ENCODE measurements at regions not wholly inside any gene's neighbourhood (a gene's known extent, or its start where the extent isn't known, plus 50 kb on each side); places are given as distances from the start of the nearest gene placed in this dataset.

DNA sequence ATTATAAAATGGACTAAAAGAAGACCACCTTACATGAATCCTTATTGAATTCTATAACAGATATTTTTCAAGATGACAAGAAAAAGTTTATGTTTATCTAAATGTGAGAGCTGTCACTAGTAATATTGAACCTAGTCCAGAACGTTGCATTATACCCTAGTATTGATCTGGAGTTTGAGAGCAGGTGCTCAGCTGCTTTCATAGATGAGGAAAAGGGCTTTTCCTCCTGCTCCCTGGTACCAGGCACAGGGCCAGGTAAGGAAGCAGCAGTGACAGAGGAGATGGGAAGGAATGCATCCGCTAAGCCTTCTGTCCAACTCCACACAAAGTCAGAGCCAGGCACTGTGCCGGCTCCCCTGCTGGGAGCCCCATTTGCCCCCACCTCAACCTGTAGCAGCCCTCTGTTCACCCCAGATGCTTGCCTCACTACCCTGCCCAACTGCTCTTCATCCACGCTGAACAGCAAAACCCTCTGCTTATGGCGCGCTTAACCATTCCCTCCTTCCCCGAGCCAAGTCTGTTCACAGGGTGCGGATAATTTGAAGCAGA lies 393.1 kb downstream of the FRK start:
- ChIA-PET SMC1A (ENCODE audit: uncharacterized antibody, unreplicated experiment) (interaction anchor here (0.9 to 1.4 kb wide), 2 partner anchors 48 to 226 kb away, joined by 3 to 4 read pairs; no protein-coding TSS in a partner anchor), POLR2A (no interaction called here), CTCF (no interaction called here), RAD21 (ENCODE audit: unreplicated experiment) (no interaction called here)
- WGBS (ENCODE audit: insufficient coverage, insufficient replicate concordance, low lambda C conversion rate, missing lambda C conversion rate): 53% methylated on average over 8 of the region's 8 CpGs
- Histone ChIP-seq H3K79me2 (ENCODE audit: control insufficient read depth, insufficient read depth, low read length) (no peaks in the 10 kb centered on the region), H2AFZ (ENCODE audit: control insufficient read depth, low read depth, low read length) (no peak overlapping the region), H3K27me3 (replicated peaks in 1 of 2; ENCODE audit: control insufficient read depth in 2 of 2, insufficient read depth in 2 of 2, low read length in 1 of 2) (no peaks in the 10 kb centered on the region; a peak in 1 of 4 replicates), H3K9me3 (replicated peaks; ENCODE audit: control insufficient read depth, insufficient read depth, low read length) (no peaks in the 10 kb centered on the region), H3K4me3 (no peak overlapping the region), H4K20me1 (ENCODE audit: control insufficient read depth, insufficient read depth) (no peaks in the 10 kb centered on the region), H3K9ac (ENCODE audit: control insufficient read depth, insufficient read depth, low read length) (no peak overlapping the region), H3K4me2 (ENCODE audit: control insufficient read depth, insufficient read depth) (no peak overlapping the region), H3K4me1 (ENCODE audit: control insufficient read depth, insufficient read depth, low read length) (no peaks in the 10 kb centered on the region), H3K27ac (ENCODE audit: control insufficient read depth, insufficient read depth) (no peak overlapping the region), H3K36me3 (ENCODE audit: control insufficient read depth in 2 of 2, insufficient read depth in 2 of 2, low read length in 1 of 2) (no peaks in the 10 kb centered on the region)
- FAIRE-seq (no peak), ATAC-seq (no peak), DNase-seq (ENCODE audit: low read depth, low spot score) (no peak)
- intact Hi-C loops (cut with micrococcal nuclease; ENCODE audit: unreplicated experiment): no loop called here
- in situ Hi-C loops (cut with MboI): no loop called here
- BruUV-seq (replicated peaks): no TSS peak
- TF ChIP-seq EED (IDR thresholded peaks at IDR 0.05; ENCODE audit: low read depth) (no peak), ZNF274 (IDR thresholded peaks at IDR 0.05; ENCODE audit: insufficient read depth, insufficient read length) (no peak), NR2F1 (conservative IDR thresholded peaks at IDR 0.05) (no peak), ZBTB11 (CRISPR knock-in tag; IDR thresholded peaks at IDR 0.05) (no peak)

DNA sequence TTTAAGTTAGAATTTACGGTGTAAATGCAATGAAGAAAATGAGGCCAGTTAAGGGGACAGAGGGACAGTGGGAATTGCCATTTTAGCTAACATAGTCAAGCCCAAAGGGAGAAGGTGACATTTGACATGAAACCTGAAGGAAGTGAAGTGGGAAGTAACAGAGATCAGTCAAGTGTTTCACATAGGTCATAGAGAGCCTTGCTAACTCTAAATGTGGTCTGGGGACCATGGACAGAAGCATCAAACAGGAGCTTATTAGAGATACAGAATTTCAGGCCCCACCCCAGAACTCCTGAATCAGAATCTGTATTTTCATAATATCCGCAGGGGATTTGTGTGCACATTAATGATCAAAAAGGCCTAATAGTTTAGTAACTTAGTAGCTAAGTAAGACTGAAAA lies 393.7 kb downstream of the FRK start:
- H3K27me3 ChIP-seq (replicated peaks in 1 of 2; ENCODE audit: control insufficient read depth in 2 of 2, insufficient read depth in 2 of 2, low read length in 1 of 2): no peaks in the 10 kb centered on the region; a peak in 1 of 4 replicates
- no peak for DNase-seq (ENCODE audit: low read depth, low spot score)
- H2AFZ ChIP-seq (ENCODE audit: control insufficient read depth, low read depth, low read length): no peak overlapping the region
- H3K9ac ChIP-seq (ENCODE audit: control insufficient read depth, insufficient read depth, low read length): no peak overlapping the region
- H4K20me1 ChIP-seq (ENCODE audit: control insufficient read depth, insufficient read depth): no peaks in the 10 kb centered on the region
- no peaks in the 10 kb centered on the region for H3K9me3 ChIP-seq (replicated peaks; ENCODE audit: control insufficient read depth, insufficient read depth, low read length)
- no peak for FAIRE-seq
- SMC1A ChIA-PET (ENCODE audit: uncharacterized antibody, unreplicated experiment): interaction anchor here (0.9 to 1.4 kb wide), 2 partner anchors 49 to 227 kb away, joined by 3 to 4 read pairs; no protein-coding TSS in a partner anchor
- no peak overlapping the region for H3K4me3 ChIP-seq
- no peak; the same call in 1 of the 3 replicates for ATAC-seq
- no peaks in the 10 kb centered on the region for H3K79me2 ChIP-seq (ENCODE audit: control insufficient read depth, insufficient read depth, low read length)
- CTCF ChIA-PET: no interaction called here
- no peak overlapping the region for H3K27ac ChIP-seq (ENCODE audit: control insufficient read depth, insufficient read depth)
- POLR2A ChIA-PET: no interaction called here
- WGBS (ENCODE audit: insufficient coverage, insufficient replicate concordance, low lambda C conversion rate, missing lambda C conversion rate): 33% methylated on average over 2 of the region's 2 CpGs
- intact Hi-C loops (cut with micrococcal nuclease; ENCODE audit: unreplicated experiment): no loop called here
- in situ Hi-C loops (cut with MboI): no loop called here
- RAD21 ChIA-PET (ENCODE audit: unreplicated experiment): no interaction called here
- no peaks in the 10 kb centered on the region for H3K36me3 ChIP-seq (ENCODE audit: control insufficient read depth in 2 of 2, insufficient read depth in 2 of 2, low read length in 1 of 2)
- no peaks in the 10 kb centered on the region for H3K4me1 ChIP-seq (ENCODE audit: control insufficient read depth, insufficient read depth, low read length)
- no peak overlapping the region for H3K4me2 ChIP-seq (ENCODE audit: control insufficient read depth, insufficient read depth)
- BruUV-seq (replicated peaks): no TSS peak
- no peak for TF ChIP-seq POU2F2 (IDR thresholded peaks at IDR 0.05; ENCODE audit: borderline replicate concordance, low read depth, low read length)
- no peak for TF ChIP-seq ZZZ3 (IDR thresholded peaks at IDR 0.05; ENCODE audit: control insufficient read depth, insufficient read length, low read depth)
- no peak for TF ChIP-seq ZBED1 (IDR thresholded peaks at IDR 0.05; ENCODE audit: borderline replicate concordance)
- TF ChIP-seq BMI1 (IDR thresholded peaks at IDR 0.05; ENCODE audit: borderline replicate concordance): no peak
- TF ChIP-seq, protein P1, sequence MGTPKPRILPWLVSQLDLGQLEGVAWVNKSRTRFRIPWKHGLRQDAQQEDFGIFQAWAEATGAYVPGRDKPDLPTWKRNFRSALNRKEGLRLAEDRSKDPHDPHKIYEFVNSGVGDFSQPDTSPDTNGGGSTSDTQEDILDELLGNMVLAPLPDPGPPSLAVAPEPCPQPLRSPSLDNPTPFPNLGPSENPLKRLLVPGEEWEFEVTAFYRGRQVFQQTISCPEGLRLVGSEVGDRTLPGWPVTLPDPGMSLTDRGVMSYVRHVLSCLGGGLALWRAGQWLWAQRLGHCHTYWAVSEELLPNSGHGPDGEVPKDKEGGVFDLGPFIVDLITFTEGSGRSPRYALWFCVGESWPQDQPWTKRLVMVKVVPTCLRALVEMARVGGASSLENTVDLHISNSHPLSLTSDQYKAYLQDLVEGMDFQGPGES (IDR thresholded peaks at IDR 0.05): no peak
- no peak for TF ChIP-seq NBN (IDR thresholded peaks at IDR 0.05)
- TF ChIP-seq NR2C2 (IDR thresholded peaks at IDR 0.05; ENCODE audit: borderline replicate concordance, control insufficient read depth, insufficient read length, low read depth): no peak
- TF ChIP-seq SPI1 (IDR thresholded peaks at IDR 0.05; ENCODE audit: borderline replicate concordance, insufficient read depth, low read depth, low read length): no peak
- no peak for TF ChIP-seq CBX3 (IDR thresholded peaks at IDR 0.05; ENCODE audit: borderline replicate concordance, low read depth)
- no peak for TF ChIP-seq WRNIP1 (IDR thresholded peaks at IDR 0.05; ENCODE audit: borderline replicate concordance, low read depth, low read length)
- TF ChIP-seq ZNF622 (IDR thresholded peaks at IDR 0.05): no peak
- no peak for TF ChIP-seq RCOR1 (conservative IDR thresholded peaks at IDR 0.05; ENCODE audit: low read depth, low read length)
